OCI-LY7 (cell line): ENCODE measurements at regions not wholly inside any gene's neighbourhood (a gene's known extent, or its start where the extent isn't known, plus 50 kb on each side); places are given as distances from the start of the nearest gene placed in this dataset. TPM values are rescaled to one million over a fixed set of nuclear protein-coding genes. Genes with fewer than 3 reads are reported as not detected.

ENCODE experiments used
- small RNA-seq: library from RNA; depleted of rRNA; stranded (forward); fragments of <200 nt; gene quantifications from one replicate; pipeline ENCODE3, GENCODE V24; 2014

Small RNA genes lying in the stretch of these regions (small RNA-seq; reads per million reads assigned to genes)
- not detected for gene AL158828.1
- 1.8 reads per million, percentile 74 among the genes with 10 or more reads in this experiment for gene RNU2-36P
